ENCODE measurements at regions not wholly inside any gene's neighbourhood (a gene's known extent, or its start where the extent isn't known, plus 50 kb on each side); places are given as distances from the start of the nearest gene placed in this dataset.
"Not testable (repeated sequence)": the region's sequence is repeated elsewhere in the genome, so short reads cannot be mapped to it uniquely, and the experiment has no call there.

GRCh38 chr14:46147452-46147851 is 504.1 kb downstream of the RPL10L start:
- DNase-seq (ENCODE audit: low spot score): no peak

GRCh38 chr14:46147024-46147423 is 504.6 kb downstream of the RPL10L start:
- no peak for DNase-seq (ENCODE audit: low spot score)

GRCh38 chr14:46140445-46140844 is 511.1 kb downstream of the RPL10L start:
- no peak for DNase-seq (ENCODE audit: low spot score)

DNA sequence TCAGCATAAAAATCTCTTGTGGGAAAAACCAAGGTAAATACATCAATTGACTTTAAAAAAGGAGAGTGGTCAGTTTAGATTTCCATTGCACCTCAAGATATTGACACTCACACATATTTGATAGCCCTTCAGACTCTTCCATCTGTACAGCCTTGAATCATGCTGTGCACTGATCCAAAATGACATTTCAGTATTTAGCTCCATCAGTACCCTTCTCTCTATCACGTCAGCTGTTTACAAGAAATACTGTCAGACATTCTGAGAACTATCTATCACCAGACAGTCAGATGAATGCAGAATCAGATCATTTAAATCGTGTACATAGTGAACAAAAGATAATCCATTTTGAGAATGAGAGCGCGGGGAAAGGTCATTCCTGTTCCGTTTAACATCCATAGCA is 511.9 kb downstream of the RPL10L start:
- DNase-seq (ENCODE audit: low spot score): no peak

- DNase-seq (ENCODE audit: low spot score): no peak
Observed at GRCh38 chr14:46137786-46138185, 513.8 kb downstream of the RPL10L start.

GRCh38 chr14:46136456-46136855 is 515.1 kb downstream of the RPL10L start:
- no peak for DNase-seq (ENCODE audit: low spot score)

DNA sequence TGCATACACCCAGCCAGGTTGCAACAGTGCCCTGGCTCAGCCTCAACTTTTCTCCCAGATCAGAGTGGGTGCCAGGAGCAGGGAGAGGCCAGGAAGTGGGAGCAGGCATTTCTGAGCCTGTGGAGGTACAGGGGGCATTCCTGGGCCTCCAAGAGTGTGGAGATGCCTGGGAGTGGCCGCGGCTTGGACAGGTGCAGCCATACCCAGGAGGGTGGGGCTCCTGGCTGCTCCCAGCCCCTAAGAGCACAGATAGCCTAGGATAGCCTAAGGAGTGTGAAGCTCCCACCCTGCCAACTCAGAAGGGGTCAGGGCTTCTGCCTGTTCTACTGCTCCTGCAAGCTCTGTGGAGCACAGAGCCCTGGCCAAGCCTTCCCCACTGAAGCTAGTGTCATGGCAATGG is 543.4 kb downstream of the RPL10L start:
- no peak for DNase-seq (ENCODE audit: low spot score)

GRCh38 chr14:46100901-46101300 is 550.7 kb downstream of the RPL10L start:
- DNase-seq (ENCODE audit: low spot score): not testable (repeated sequence)

DNA sequence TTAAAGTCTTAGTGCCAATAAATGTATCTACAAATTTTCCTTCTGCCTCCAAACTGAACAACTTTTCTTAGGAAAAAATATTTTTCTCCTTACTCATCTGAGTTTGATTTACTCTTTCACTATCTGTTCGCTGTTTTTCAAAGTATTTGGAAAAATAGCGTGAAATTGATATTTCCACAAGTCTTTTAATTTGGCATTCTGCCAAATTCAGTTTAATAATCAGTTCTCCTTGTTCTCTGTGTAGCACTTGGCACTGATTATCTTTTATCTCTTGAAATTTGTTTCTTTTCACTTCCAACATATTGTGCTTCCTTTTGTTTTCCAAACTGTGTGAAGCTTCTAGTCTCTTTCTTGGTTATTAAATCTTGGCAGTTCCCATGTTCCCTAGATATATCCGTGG is 559.8 kb downstream of the RPL10L start:
- no peak for DNase-seq (ENCODE audit: low spot score)

DNA sequence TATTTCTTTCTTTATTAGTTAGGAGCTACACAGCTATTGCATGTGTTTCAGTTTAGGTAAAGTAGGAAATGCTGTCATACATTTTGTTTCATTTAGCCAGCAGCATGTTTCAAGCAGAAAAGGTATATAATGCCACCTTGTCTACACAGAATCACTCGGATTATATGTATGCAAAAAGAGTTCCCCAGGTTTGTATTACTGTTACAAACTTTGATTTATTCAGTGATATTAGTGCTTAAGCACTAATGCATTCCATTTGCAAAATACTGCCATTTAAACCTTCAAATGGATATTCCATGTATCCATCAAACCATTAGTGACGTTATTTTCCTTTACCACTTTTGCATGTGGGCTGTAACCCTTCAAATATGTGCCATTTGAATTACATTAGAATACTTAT is 564.0 kb downstream of the RPL10L start:
- no peak for DNase-seq (ENCODE audit: low spot score)

GRCh38 chr14:46074061-46074460 is 577.5 kb downstream of the RPL10L start:
- no peak for DNase-seq (ENCODE audit: low spot score)

- DNase-seq (ENCODE audit: low spot score): no peak
Observed at GRCh38 chr14:46063872-46064271, 587.7 kb downstream of the RPL10L start.

DNA sequence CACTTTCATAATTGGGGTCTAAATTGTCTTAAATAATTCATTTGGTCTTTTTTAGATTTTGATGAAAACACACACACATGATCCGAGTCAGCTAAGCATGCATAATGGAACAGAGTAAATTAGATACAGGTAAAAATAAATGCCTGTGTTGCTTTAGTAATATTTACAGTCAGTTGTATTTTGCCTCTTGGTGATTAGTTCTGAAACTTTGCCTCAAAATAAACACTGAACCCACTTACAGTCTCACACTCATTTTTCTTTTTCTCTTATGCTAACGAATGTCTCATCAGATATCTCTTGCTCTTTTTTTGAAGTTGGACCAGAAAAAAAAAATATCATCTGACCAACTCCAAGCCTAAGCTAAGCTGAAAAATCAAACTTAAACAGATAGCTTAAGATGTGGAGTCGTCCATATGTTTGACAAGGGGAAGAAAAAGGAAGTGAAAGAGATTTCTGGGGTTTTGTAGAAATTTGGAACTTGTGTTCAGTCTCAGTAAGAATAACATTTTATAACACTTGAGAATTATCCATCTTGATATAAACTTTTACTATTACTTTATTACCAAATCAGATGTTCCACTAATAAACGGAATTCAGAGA is 592.5 kb downstream of the RPL10L start:
- DNase-seq (ENCODE audit: low spot score): no peak

GRCh38 chr14:46057799-46058198 is 593.8 kb downstream of the RPL10L start:
- no peak for DNase-seq (ENCODE audit: low spot score)

DNA sequence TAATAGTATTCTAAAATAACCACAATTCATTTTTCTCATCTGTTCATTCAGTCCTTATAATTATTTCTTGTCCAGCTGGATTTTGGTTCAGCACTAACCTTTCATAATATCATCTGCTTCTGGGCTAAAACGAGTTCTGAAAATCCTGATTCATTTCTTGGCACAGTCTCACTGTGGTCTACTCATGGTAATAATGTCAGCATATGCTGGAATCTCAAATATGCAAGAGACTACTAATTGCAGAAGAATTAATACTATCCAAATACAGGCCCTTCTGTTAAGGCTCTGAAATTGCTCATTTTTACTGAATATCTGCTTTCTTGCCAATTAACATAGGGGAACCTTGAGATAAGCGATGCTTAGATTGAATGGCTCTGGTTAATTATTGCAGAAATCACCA is 597.1 kb downstream of the RPL10L start:
- no peak for DNase-seq (ENCODE audit: low spot score)

GRCh38 chr14:46053221-46053620 is 598.4 kb downstream of the RPL10L start:
- DNase-seq (ENCODE audit: low spot score): no peak

DNA sequence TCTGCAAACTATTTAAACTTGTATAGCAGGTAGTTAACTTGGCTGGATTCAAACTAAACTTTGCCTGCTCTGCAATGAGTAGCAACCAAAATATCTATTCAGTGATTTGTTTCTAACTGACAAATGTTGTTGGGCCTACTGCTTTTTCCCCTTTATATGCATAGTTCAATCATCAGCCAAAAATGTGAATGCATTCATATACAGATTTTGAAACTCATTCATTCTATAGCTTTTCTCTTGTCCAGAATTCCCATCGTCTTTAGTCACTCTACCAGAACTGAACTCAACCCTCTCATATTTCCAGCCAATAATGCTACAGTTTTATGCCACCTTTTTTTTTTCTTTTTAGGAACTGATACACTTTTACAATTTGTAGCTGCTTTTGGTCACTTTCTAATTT is 599.8 kb downstream of the RPL10L start:
- DNase-seq (ENCODE audit: low spot score): no peak

DNA sequence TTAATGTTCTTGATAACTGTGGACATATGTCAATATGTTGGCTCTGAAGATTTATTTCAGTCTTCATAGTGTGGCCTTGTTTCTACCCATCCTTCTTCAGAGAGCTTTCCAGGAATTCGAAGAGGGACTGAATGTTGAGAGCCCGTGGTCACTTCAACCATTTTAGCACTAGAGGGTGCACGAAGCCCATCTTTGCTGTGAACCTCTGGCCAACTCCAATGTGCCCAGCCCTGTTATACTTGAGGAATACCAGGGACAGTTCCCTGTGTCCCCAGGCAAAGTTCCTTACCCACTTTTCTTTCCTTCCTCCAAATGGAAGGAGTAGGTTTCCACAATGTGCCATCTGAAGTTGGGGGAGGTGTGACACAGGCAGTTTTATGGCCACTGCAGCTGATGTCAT is 603.5 kb downstream of the RPL10L start:
- no peak for DNase-seq (ENCODE audit: low spot score)

GRCh38 chr14:46036099-46036498 is 615.5 kb downstream of the RPL10L start:
- no peak for DNase-seq (ENCODE audit: low spot score)

- no peak for DNase-seq (ENCODE audit: low spot score)
Observed at GRCh38 chr14:46034305-46034704, 617.3 kb downstream of the RPL10L start.

- no peak for DNase-seq (ENCODE audit: low spot score)
Observed at GRCh38 chr14:46018846-46019420, 632.6 kb downstream of the RPL10L start.

DNA sequence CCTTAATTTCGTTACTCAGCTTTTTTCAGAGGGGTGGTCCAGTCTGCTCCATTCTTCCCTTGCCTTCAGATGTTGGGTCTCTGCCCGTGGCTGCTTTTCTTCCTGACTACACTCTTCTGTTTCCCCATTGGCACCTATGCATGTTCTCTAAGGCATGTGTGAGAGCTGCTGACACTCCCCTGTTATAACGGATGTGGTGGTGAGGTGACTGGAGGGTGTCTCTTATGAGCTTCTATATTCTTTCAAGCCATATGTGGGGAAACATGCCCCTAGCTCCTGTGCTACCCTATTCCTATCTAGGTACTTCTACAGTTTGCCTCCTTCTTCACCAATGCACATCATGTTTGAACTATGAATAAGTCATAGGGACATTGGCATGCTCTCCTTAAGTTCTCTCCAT is 643.2 kb downstream of the RPL10L start:
- no peak for DNase-seq (ENCODE audit: low spot score)

DNA sequence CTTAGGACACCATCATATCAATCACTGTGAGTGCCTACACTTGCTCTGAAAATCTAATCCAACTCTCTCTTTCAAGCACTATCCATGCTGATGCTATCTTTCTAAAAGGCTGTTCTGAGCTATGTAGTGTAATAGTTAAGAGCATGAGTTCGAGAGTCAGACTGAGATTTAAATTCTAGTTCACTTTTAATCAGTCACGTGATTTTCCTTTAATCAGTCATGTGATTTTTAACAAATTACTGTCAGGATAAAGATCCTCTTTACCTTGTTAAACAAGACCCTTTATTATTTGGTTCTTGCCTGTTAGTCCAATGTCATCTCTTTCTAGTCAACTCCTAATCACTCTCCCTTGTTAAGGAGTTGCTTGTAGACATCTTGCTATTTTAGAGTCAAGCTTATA is 653.0 kb downstream of the RPL10L start:
- DNase-seq (ENCODE audit: low spot score): no peak

- no peak for DNase-seq (ENCODE audit: low spot score)
Observed at GRCh38 chr14:45990252-45990651, 661.3 kb downstream of the RPL10L start.

Data from HuH-7 (cell line).